Calu3 (cell line): ENCODE measurements at regions not wholly inside any gene's neighbourhood (a gene's known extent, or its start where the extent isn't known, plus 50 kb on each side); places are given as distances from the start of the nearest gene placed in this dataset.

ENCODE experiments used
- BruUV-seq: library from RNA; stranded (reverse); fragments of 400-500 nt; replicated peaks from 2 replicates; lab custom pipeline; 2021; lab: Mats Ljungman, UMichigan
- CTCF ChIA-PET: fragments of 300-600 bp; sonication (Branson Sonifier 250); formaldehyde crosslinking; loops from one replicate; lab custom pipeline; 2022; ENCODE audit warnings: antibody characterized with exemption; lab: Charles Lee
- DNase-seq: peaks from one replicate; pipeline ENCODE4 v3.0.0; 2022
- H3K27ac Mint-ChIP-seq: one replicate; pipeline ENCODE4 v1.8.0; 2022; ENCODE audit warnings: mixed read lengths; ENCODE audit not compliant: unreplicated experiment
- H3K27me3 Mint-ChIP-seq: one replicate; pipeline ENCODE4 v1.8.0; 2022; ENCODE audit warnings: mixed read lengths; ENCODE audit not compliant: unreplicated experiment
- H3K36me3 Mint-ChIP-seq: one replicate; pipeline ENCODE4 v1.8.0; 2022; ENCODE audit warnings: mild to moderate bottlenecking, moderate library complexity, mixed read lengths; ENCODE audit not compliant: insufficient read depth, unreplicated experiment
- H3K4me1 Mint-ChIP-seq: one replicate; pipeline ENCODE4 v1.8.0; 2022; ENCODE audit warnings: mild to moderate bottlenecking, low read depth, mixed read lengths; ENCODE audit not compliant: unreplicated experiment
- H3K4me3 Mint-ChIP-seq: one replicate; pipeline ENCODE4 v1.8.0; 2022; ENCODE audit warnings: mild to moderate bottlenecking, low read depth, moderate library complexity, mixed read lengths; ENCODE audit not compliant: unreplicated experiment
- H3K9me3 Mint-ChIP-seq: one replicate; pipeline ENCODE4 v1.8.0; 2022; ENCODE audit warnings: low read depth, mixed read lengths; ENCODE audit not compliant: unreplicated experiment
- intact Hi-C: fragments of 100-400 bp; cut with micrococcal nuclease; formaldehyde crosslinking; loops from one replicate; pipeline ENCODE4 v1.10.0; 2022; ENCODE audit not compliant: unreplicated experiment
- TF ChIP-seq, protein P1 (sequence below): fragments of 200-600 bp; IDR thresholded peaks from one replicate; pipeline ENCODE4 v1.8.0; 2022; ENCODE audit warnings: antibody characterized with exemption; ENCODE audit not compliant: unreplicated experiment

DNA sequence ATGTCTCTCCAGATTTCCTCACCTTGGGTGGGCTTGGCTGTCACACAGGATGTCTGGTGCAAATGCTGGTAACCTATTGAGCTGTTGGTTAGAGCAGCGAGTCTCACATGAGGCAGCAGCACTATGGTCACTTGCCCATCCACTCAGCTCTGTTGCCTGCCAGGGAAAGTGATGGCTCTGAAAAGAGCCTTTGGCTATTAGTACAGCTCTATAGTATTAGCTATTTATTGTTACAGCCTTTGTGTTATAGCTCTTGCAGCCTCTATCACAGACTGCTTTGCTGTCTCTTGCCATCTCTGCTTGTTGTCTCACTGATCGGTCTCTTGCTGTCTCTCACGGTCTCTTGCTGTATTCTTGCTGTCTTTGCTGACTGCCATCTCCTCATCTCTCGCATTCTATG, 114.3 kb downstream of the MFSD1 start:
- H3K4me3 Mint-ChIP-seq = no peak overlapping the region
- H3K36me3 Mint-ChIP-seq = peaks cover 5% of the 10 kb centered on the region
- BruUV-seq = no TSS peak
- TF ChIP-seq, protein P1, sequence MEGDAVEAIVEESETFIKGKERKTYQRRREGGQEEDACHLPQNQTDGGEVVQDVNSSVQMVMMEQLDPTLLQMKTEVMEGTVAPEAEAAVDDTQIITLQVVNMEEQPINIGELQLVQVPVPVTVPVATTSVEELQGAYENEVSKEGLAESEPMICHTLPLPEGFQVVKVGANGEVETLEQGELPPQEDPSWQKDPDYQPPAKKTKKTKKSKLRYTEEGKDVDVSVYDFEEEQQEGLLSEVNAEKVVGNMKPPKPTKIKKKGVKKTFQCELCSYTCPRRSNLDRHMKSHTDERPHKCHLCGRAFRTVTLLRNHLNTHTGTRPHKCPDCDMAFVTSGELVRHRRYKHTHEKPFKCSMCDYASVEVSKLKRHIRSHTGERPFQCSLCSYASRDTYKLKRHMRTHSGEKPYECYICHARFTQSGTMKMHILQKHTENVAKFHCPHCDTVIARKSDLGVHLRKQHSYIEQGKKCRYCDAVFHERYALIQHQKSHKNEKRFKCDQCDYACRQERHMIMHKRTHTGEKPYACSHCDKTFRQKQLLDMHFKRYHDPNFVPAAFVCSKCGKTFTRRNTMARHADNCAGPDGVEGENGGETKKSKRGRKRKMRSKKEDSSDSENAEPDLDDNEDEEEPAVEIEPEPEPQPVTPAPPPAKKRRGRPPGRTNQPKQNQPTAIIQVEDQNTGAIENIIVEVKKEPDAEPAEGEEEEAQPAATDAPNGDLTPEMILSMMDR = no peak
- CTCF ChIA-PET = interaction anchor here (0.6 to 1.2 kb wide), 7 partner anchors 18 to 344 kb away, joined by 3 to 7 read pairs (median 3); no protein-coding TSS in a partner anchor
- H3K27ac Mint-ChIP-seq = no peak overlapping the region
- peaks cover 9% of the 10 kb centered on the region for H3K4me1 Mint-ChIP-seq
- no peak for DNase-seq
- H3K9me3 Mint-ChIP-seq = no peaks in the 10 kb centered on the region
- peaks cover 10% of the 10 kb centered on the region for H3K27me3 Mint-ChIP-seq
- intact Hi-C loops = no loop called here

DNA sequence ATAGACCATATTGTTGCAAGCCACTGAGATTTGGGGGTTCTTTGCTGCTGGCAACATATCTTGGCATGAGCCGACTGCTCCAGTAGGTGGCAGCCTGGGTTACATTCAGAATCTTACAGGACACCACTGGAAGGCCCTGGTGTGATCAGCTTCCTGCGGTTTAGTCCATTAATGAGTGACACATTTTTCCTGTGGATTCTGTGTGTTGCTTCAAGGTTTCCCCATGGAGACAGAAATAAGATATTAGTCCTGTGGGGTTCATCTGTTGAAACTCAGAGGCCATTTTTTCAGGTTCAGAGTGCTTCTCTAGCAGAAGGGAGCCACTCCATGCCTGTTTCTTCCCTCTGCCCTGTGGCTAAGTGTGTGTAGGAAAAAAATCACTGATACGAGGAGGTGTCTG, 116.2 kb downstream of the MFSD1 start:
- Mint-ChIP-seq H3K27me3 (peaks cover 10% of the 10 kb centered on the region), H3K27ac (peak overlapping the region; percentile 16), H3K9me3 (no peaks in the 10 kb centered on the region), H3K36me3 (peaks cover 5% of the 10 kb centered on the region), H3K4me3 (no peak overlapping the region), H3K4me1 (peaks cover 9% of the 10 kb centered on the region)
- intact Hi-C loops = loop anchor here (1.0 to 2.0 kb wide), 5 partner anchors 72 to 343 kb away; no protein-coding TSS in a partner anchor
- no TSS peak for BruUV-seq
- peak; percentile 89 for DNase-seq
- TF ChIP-seq, protein P1 = peak; percentile 94
- CTCF ChIA-PET = interaction anchor here (0.8 to 2.1 kb wide), 9 partner anchors 72 to 348 kb away, joined by 3 to 22 read pairs (median 4); no protein-coding TSS in a partner anchor

DNA sequence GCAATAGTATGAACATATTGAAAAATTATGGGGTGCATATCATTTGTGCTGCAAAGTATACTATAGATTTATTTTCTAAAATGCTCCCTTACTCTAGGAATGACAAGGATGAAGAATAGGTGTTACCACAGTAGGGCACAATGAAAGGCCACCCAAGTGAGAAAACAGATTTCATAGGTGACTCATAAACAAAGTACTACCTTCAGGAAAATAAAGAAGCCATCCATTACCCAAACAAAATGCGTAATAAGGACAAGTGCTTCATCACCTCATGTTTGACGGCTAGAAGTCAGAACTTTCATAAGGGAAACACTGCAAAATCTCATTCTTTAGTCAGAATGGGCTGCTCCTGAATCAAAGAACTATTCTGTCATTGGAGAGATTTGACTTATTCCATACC, 116.6 kb downstream of the MFSD1 start:
- H3K4me1 Mint-ChIP-seq = peaks cover 9% of the 10 kb centered on the region
- BruUV-seq = no TSS peak
- H3K36me3 Mint-ChIP-seq = peaks cover 5% of the 10 kb centered on the region
- no peak overlapping the region for H3K4me3 Mint-ChIP-seq
- H3K27ac Mint-ChIP-seq = peak overlapping the region; percentile 16
- CTCF ChIA-PET = interaction anchor here (0.8 to 2.1 kb wide), 8 partner anchors 72 to 341 kb away, joined by 3 to 22 read pairs (median 6); no protein-coding TSS in a partner anchor
- no peak for DNase-seq
- H3K27me3 Mint-ChIP-seq = peaks cover 10% of the 10 kb centered on the region
- intact Hi-C loops = loop anchor here (1.0 to 2.0 kb wide), 5 partner anchors 72 to 342 kb away; no protein-coding TSS in a partner anchor
- H3K9me3 Mint-ChIP-seq = no peaks in the 10 kb centered on the region
- TF ChIP-seq, protein P1 = no peak

DNA sequence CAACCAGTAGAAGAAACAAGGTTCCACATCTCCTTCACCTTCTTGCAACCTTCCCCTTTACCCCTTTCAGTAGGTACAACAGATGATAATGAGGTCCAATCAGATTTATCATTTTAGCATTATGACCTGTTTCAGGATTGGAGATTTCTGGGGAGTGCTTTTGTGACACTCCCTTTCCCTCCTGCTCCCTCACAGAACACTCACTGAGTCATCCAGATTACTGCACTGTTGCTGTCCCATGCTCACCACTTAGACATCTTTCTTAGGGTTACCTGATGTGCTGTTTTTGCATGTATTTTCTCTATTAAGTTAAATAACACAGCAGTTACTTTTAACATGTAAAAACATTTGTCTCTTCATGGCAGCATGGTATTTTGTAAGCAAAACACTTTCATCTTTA, 118.5 kb downstream of the MFSD1 start:
- DNase-seq = no peak
- peaks cover 9% of the 10 kb centered on the region for H3K4me1 Mint-ChIP-seq
- CTCF ChIA-PET = interaction anchor here (0.6 kb wide), 1 partner anchor 56 kb away, joined by 4 read pairs; no protein-coding TSS in a partner anchor
- TF ChIP-seq, protein P1 = no peak
- no TSS peak for BruUV-seq
- intact Hi-C loops = no loop called here
- no peaks in the 10 kb centered on the region for H3K9me3 Mint-ChIP-seq
- H3K4me3 Mint-ChIP-seq = no peak overlapping the region
- peaks cover 5% of the 10 kb centered on the region for H3K36me3 Mint-ChIP-seq
- H3K27ac Mint-ChIP-seq = no peak overlapping the region
- H3K27me3 Mint-ChIP-seq = peaks cover 10% of the 10 kb centered on the region
